OCI-LY3 (cell line): ENCODE measurements at regions not wholly inside any gene's neighbourhood (a gene's known extent, or its start where the extent isn't known, plus 50 kb on each side); places are given as distances from the start of the nearest gene placed in this dataset.

Source experiments
- H2AFZ ChIP-seq: fragments of 200-600, 300-600 bp; shearing (Covaris generic); 2 replicates; pipeline ENCODE4 v1.6.0; 2014; ENCODE audit warnings: antibody characterized with exemption, low read depth, low read length
- H3K27ac ChIP-seq: fragments of 200-600, 300-600 bp; sonication (generic); 2 replicates; pipeline ENCODE4 v1.5.1; 2014; ENCODE audit warnings: mild to moderate bottlenecking, low read length, moderate library complexity, mixed read lengths
- H3K27me3 ChIP-seq: fragments of 200-600, 300-600 bp; sonication (generic); 2 replicates; pipeline ENCODE4 v1.6.1; 2014; ENCODE audit warnings: low read depth, low read length, mixed read lengths
- H3K36me3 ChIP-seq: fragments of 200-600, 300-600 bp; sonication (generic); replicated peaks from 2 replicates; pipeline ENCODE3; 2014; ENCODE audit warnings: low read depth, low read length, mixed read lengths
- H3K4me1 ChIP-seq: fragments of 300-600, 200-600 bp; sonication (generic); 2 replicates; pipeline ENCODE4 v1.6.1; 2014; ENCODE audit warnings: low read length, mixed read lengths
- H3K4me2 ChIP-seq: fragments of 200-600, 300-600 bp; sonication (generic); 2 replicates; pipeline ENCODE4 v1.6.1; 2014; ENCODE audit warnings: low read length, mixed read lengths
- H3K4me3 ChIP-seq: fragments of 300-600, 200-600 bp; sonication (generic); 2 replicates; pipeline ENCODE4 v1.5.1; 2014; ENCODE audit warnings: antibody characterized with exemption, mild to moderate bottlenecking, low read length, moderate library complexity
- H3K79me2 ChIP-seq: fragments of 300-600, 200-600 bp; shearing (Covaris generic); 2 replicates; pipeline ENCODE4 v1.6.1; 2014; ENCODE audit warnings: mild to moderate bottlenecking, low read length, mixed read lengths
- H3K9ac ChIP-seq: fragments of 300-600, 200-600 bp; shearing (Covaris generic); 2 replicates; pipeline ENCODE4 v1.6.0; 2014; ENCODE audit warnings: mild to moderate bottlenecking, low read length, moderate library complexity
- H3K9me3 ChIP-seq: fragments of 200-600, 300-600 bp; shearing (Covaris generic); 2 replicates; pipeline ENCODE4 v1.6.1; 2014; ENCODE audit warnings: low read length, mixed read lengths; ENCODE audit not compliant: insufficient read depth
- H4K20me1 ChIP-seq: fragments of 200-600, 300-600 bp; sonication (generic); 2 replicates; pipeline ENCODE4 v1.6.1; 2016; ENCODE audit warnings: low read length, mixed read lengths; ENCODE audit not compliant: insufficient read depth
- EZH2phosphoT487 ChIP-seq: fragments of 200-600 bp; shearing (Covaris generic); IDR thresholded peaks from 2 replicates; pipeline ENCODE4 v1.6.1; 2018; ENCODE audit warnings: antibody characterized with exemption, mixed run types, low read depth
- TF ChIP-seq, protein P1 (sequence below): fragments of 200-600, 300-600 bp; sonication (generic); IDR thresholded peaks from 2 replicates; pipeline ENCODE4 v1.5.1; 2014; ENCODE audit warnings: antibody characterized with exemption, low read length, low read depth

DNA sequence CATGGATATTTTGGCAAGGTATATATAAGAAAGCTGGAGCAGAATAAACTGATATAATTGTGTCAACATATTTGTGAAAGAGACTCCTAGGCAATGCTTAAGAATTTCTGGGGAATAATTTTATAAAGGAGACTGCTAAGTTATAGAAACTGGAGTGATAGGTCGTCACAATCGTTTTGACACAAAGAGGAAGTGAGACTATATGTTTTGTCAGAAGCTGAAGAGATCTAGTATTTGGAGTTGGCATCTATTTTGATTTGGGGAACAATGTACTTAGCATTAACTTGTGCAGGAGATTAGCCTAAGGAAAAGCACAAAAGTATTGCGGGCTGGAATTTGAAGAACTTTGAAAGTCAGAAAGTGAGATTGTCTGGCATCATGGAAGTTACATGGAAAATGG, 582.5 kb downstream of the TAF11L14 start:
- H4K20me1 ChIP-seq: no peaks in the 10 kb centered on the region
- no peaks in the 10 kb centered on the region for H3K79me2 ChIP-seq
- H3K36me3 ChIP-seq: no peaks in the 10 kb centered on the region
- no peak overlapping the region for H3K4me3 ChIP-seq
- H3K9ac ChIP-seq: no peak overlapping the region
- H3K27me3 ChIP-seq: no peaks in the 10 kb centered on the region
- no peak overlapping the region for H3K27ac ChIP-seq
- H2AFZ ChIP-seq: no peak overlapping the region
- H3K4me1 ChIP-seq: no peaks in the 10 kb centered on the region
- H3K4me2 ChIP-seq: no peak overlapping the region
- no peak for TF ChIP-seq EZH2phosphoT487
- TF ChIP-seq, protein P1, sequence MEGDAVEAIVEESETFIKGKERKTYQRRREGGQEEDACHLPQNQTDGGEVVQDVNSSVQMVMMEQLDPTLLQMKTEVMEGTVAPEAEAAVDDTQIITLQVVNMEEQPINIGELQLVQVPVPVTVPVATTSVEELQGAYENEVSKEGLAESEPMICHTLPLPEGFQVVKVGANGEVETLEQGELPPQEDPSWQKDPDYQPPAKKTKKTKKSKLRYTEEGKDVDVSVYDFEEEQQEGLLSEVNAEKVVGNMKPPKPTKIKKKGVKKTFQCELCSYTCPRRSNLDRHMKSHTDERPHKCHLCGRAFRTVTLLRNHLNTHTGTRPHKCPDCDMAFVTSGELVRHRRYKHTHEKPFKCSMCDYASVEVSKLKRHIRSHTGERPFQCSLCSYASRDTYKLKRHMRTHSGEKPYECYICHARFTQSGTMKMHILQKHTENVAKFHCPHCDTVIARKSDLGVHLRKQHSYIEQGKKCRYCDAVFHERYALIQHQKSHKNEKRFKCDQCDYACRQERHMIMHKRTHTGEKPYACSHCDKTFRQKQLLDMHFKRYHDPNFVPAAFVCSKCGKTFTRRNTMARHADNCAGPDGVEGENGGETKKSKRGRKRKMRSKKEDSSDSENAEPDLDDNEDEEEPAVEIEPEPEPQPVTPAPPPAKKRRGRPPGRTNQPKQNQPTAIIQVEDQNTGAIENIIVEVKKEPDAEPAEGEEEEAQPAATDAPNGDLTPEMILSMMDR: no peak
- no peaks in the 10 kb centered on the region for H3K9me3 ChIP-seq

- Histone ChIP-seq H4K20me1 (no peaks in the 10 kb centered on the region), H3K4me1 (no peaks in the 10 kb centered on the region), H3K27ac (no peak overlapping the region), H2AFZ (no peak overlapping the region), H3K79me2 (no peaks in the 10 kb centered on the region), H3K4me2 (no peak overlapping the region), H3K4me3 (no peak overlapping the region), H3K27me3 (no peaks in the 10 kb centered on the region), H3K9ac (no peak overlapping the region), H3K9me3 (no peaks in the 10 kb centered on the region), H3K36me3 (no peaks in the 10 kb centered on the region)
- TF ChIP-seq, protein P1: no peak
- TF ChIP-seq EZH2phosphoT487: no peak
Measured at GRCh38 chr5:18219241-18219640, 585.0 kb downstream of the TAF11L14 start.

DNA sequence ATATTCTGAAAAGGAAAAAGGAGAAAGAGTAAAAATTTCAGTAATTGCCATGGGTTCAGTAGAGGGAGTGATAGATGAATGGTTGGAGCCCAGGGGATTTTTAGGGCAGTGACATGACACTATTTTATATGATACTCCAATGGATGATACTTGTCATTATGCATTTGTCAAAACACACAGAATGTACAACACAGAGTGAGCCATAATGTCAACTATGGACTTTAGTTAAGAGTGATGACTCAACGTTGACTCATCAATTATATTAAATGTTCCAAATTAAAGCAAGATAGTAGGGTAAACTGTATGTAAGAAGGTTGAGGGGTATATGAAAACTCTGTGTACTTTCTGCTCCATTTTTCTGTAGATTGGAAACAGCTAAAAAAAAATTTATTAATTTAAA, 586.4 kb downstream of the TAF11L14 start:
- Histone ChIP-seq H3K36me3 (no peaks in the 10 kb centered on the region), H3K9me3 (no peaks in the 10 kb centered on the region), H2AFZ (no peak overlapping the region), H3K27me3 (no peaks in the 10 kb centered on the region), H3K27ac (no peak overlapping the region), H3K4me3 (no peak overlapping the region), H3K4me2 (no peak overlapping the region), H3K9ac (no peak overlapping the region), H4K20me1 (no peaks in the 10 kb centered on the region), H3K4me1 (no peaks in the 10 kb centered on the region), H3K79me2 (no peaks in the 10 kb centered on the region)
- no peak for TF ChIP-seq EZH2phosphoT487
- TF ChIP-seq, protein P1: no peak

- Histone ChIP-seq H3K9ac (no peak overlapping the region), H3K79me2 (no peaks in the 10 kb centered on the region), H2AFZ (no peak overlapping the region), H3K36me3 (no peaks in the 10 kb centered on the region), H3K27ac (no peak overlapping the region), H3K9me3 (no peaks in the 10 kb centered on the region), H3K4me1 (no peaks in the 10 kb centered on the region), H4K20me1 (no peaks in the 10 kb centered on the region), H3K4me3 (no peak overlapping the region), H3K4me2 (no peak overlapping the region), H3K27me3 (no peaks in the 10 kb centered on the region)
- TF ChIP-seq, protein P1: no peak
- no peak for TF ChIP-seq EZH2phosphoT487
Measured at GRCh38 chr5:18236386-18236785, 602.1 kb downstream of the TAF11L14 start.
